Peyer's patch (tissue), 4 donors: ENCODE measurements at regions not wholly inside any gene's neighbourhood (a gene's known extent, or its start where the extent isn't known, plus 50 kb on each side); places are given as distances from the start of the nearest gene placed in this dataset.

Source experiments
- DNase-seq, 3 donors: peaks; one replicate each; pipeline ENCODE4 v3.0.0-alpha.2; 2017 to 2019
- H3K27ac ChIP-seq, 4 donors: fragments of 200-600 bp; sonication (generic); one replicate each; pipeline ENCODE4 v1.5.1; 2016 to 2019
- H3K27me3 ChIP-seq, 2 donors: fragments of 200-600 bp; sonication (generic); one replicate each; pipeline ENCODE4 v1.5.1; 2019
- H3K36me3 ChIP-seq, 3 donors: fragments of 200-600 bp; sonication (generic); one replicate each; pipeline ENCODE4 v1.5.1; 2016 to 2019
- H3K4me1 ChIP-seq, 4 donors: fragments of 200-600 bp; sonication (generic); one replicate each; pipeline ENCODE4 v1.5.1; 2016 to 2019
- H3K4me3 ChIP-seq, 4 donors: fragments of 200-600 bp; sonication (generic); 1 replicate in 3 of 4; 2 replicates in 1 of 4; pipeline ENCODE4 v1.5.1; 2016 to 2019; ENCODE audit warnings: mild to moderate bottlenecking in 1 of 4
- H3K9me3 ChIP-seq, 4 donors: fragments of 200-600 bp; sonication (generic); one replicate each; pipeline ENCODE4 v1.5.1; 2016 to 2019; ENCODE audit warnings: mild to moderate bottlenecking in 1 of 4
- POLR2A ChIP-seq, 2 donors: fragments of 450-650 bp; IDR thresholded peaks; one replicate each; pipeline ENCODE4 v1.5.1; 2017; ENCODE audit warnings: antibody characterized with exemption in 2 of 2, mild to moderate bottlenecking in 2 of 2, moderate library complexity in 2 of 2
- TF ChIP-seq, protein P1 (sequence below), 6 experiments: fragments of 450-650 bp in 4 of 6; fragments of 200-600 bp in 2 of 6; sonication (generic) in 1 of 6; IDR thresholded peaks; one replicate each; pipeline ENCODE4 v1.5.1; 2017 to 2019; ENCODE audit warnings: antibody characterized with exemption in 6 of 6, mild to moderate bottlenecking in 3 of 6, moderate library complexity in 1 of 6

DNA sequence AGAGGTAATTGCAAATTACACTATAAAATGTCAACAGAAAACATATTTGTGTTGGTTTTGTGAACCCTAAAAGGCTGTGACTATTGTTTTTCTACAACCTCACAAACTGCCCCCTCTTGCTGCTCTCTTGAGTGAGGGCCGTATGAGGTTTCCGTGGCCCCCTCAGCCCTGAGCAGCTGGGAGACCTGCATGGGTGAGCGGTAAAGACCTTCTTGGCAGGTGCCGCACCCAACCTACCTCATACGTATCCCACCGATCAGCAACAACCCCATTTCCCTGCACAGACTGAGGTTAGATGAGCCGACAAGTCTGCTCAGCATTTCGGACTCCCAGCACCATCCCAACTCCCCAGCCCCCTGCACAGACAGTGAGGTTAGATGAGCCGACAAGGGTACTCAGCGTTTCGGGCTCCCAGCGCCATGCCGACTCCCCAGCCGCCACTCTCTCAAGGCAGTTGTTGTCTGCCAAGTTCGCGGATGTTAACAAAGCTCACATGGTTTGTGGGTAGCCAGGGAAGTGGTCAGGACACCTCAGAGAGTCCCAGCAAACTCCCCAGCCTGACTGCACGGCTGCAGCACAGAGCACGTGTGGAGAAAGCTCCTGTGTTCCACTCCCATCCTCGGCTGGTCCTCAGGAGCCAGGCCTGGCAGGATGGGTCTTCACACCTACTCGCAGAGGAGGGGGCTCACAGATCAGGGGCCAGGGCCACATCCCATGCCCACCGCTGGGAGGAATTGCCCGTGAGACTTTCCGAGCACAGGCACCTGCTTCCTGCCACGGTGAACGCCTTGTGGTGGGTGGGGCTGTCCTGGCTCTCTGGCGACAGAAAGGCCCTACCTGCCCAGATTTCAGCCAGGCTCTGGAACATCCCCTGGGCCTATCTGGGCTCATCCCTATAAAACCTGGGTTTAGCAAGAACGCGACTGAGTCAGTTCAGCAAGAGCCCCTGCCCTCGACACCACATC is 502.9 kb downstream of the BRD1 start:
- TF ChIP-seq, protein P1, sequence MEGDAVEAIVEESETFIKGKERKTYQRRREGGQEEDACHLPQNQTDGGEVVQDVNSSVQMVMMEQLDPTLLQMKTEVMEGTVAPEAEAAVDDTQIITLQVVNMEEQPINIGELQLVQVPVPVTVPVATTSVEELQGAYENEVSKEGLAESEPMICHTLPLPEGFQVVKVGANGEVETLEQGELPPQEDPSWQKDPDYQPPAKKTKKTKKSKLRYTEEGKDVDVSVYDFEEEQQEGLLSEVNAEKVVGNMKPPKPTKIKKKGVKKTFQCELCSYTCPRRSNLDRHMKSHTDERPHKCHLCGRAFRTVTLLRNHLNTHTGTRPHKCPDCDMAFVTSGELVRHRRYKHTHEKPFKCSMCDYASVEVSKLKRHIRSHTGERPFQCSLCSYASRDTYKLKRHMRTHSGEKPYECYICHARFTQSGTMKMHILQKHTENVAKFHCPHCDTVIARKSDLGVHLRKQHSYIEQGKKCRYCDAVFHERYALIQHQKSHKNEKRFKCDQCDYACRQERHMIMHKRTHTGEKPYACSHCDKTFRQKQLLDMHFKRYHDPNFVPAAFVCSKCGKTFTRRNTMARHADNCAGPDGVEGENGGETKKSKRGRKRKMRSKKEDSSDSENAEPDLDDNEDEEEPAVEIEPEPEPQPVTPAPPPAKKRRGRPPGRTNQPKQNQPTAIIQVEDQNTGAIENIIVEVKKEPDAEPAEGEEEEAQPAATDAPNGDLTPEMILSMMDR (IDR thresholded peaks at IDR 0.05): no peak
- no peak for TF ChIP-seq POLR2A (IDR thresholded peaks at IDR 0.05)
- no peaks in the 10 kb centered on the region for H3K36me3 ChIP-seq
- H3K27me3 ChIP-seq: no peaks in the 10 kb centered on the region
- no peaks in the 10 kb centered on the region for H3K9me3 ChIP-seq
- H3K4me3 ChIP-seq: no peak overlapping the region
- H3K4me1 ChIP-seq: no peaks in the 10 kb centered on the region
- H3K27ac ChIP-seq: no peak overlapping the region
- peak in 2 of 3 donors; percentile 39 to 47 for DNase-seq

DNA sequence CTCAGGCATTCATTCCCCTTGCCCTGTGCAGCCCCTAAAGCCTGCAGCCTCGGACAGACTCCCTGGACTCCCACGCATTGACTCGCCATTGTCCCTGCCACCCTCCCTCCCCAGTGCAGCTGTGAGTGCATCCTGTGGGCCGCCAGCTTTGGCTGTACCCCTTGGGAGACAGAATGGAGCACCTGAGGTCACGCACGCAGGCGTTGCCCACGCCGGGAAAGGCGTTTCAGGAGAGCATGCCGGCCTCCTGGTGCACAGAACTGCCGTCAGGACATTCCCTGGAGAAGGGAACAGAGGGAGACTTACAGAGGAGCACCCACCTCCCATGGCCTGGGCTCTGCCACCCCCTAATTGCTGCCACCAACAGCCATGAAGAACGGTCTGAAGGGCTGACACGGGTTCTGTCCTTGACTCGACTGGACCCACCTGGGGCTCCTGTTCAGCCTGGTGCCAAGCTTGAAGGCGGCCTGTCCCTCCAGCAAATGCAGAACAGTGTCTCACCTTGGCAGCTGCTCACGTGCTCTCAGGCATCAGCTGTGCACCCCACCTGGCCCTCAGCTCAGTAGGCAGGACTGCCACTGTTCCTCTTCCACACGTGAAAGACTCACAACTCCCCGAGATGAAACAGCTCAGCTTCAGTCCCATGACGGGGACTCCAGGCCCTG is 503.8 kb downstream of the BRD1 start:
- Histone ChIP-seq H3K4me3 (no peak overlapping the region), H3K36me3 (no peaks in the 10 kb centered on the region), H3K27me3 (no peaks in the 10 kb centered on the region), H3K4me1 (no peaks in the 10 kb centered on the region), H3K9me3 (no peaks in the 10 kb centered on the region), H3K27ac (no peak overlapping the region)
- DNase-seq: peak in 1 of 3 donors; percentile 37
- no peak for TF ChIP-seq POLR2A (IDR thresholded peaks at IDR 0.05)
- TF ChIP-seq, protein P1 (IDR thresholded peaks at IDR 0.05): no peak

DNA sequence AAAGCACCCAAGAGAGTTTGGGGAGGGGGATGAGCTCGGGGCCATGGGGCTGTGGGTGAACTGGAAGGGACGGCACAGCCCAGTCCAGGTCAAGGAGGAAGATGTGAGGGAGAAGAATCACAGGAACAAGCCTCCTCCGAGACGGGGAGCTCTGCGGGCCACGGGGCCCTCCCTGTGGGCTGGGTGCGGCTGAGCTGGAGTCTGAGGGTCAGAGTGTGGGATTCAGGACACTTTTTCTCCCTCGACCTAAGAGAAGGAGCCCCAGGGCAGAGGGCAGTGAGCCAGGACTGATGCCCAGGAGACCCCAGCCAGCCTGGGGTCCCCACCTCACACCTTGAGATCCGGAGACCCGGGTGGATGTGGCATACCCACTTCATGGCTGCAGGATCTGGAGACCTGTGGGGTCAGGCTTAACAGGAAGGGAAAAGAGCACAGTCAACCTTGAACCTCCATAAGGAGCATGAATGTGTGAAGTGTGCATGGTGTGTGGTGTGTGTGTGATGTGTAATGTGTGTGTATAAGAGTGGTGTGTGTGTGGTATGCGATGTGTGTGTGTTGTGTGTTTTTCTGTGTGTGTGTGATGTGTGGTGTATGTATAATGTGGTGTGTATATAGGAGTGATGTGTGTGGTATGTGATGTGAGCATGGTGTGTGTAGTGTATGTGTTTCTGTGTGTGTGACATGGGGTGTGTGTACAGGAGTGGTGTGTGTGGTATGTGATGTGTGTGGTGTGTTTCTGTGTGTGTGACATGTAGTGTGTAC is 504.6 kb downstream of the BRD1 start:
- peak in 1 of 3 donors; percentile 28 for DNase-seq
- no peaks in the 10 kb centered on the region for H3K9me3 ChIP-seq
- no peaks in the 10 kb centered on the region for H3K36me3 ChIP-seq
- H3K27me3 ChIP-seq: no peaks in the 10 kb centered on the region
- H3K4me3 ChIP-seq: no peak overlapping the region
- TF ChIP-seq, protein P1 (IDR thresholded peaks at IDR 0.05): no peak
- no peaks in the 10 kb centered on the region for H3K4me1 ChIP-seq
- H3K27ac ChIP-seq: no peak overlapping the region

DNA sequence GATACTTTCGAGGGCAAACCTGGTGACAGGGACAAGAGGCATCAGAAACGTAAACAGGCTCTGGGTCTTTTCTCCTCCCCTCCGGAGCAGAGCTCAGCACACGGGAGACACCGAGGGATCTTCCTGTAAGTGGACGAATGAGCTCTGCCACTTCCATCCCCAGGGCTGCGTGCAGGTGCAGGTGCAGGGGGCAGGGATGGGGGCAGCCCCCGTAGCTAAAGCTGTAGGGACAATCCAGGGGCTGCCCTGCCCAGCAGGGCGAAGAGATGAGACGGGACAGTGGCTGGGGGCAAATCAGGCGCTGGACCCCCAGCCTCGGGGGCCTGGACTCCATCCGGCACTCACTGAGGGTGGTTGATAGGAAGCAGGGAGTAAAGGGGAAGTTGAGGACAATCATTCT is 505.4 kb downstream of the BRD1 start:
- no peaks in the 10 kb centered on the region for H3K27me3 ChIP-seq
- H3K36me3 ChIP-seq: no peaks in the 10 kb centered on the region
- peak in 2 of 3 donors; percentile 11 to 25 for DNase-seq
- no peaks in the 10 kb centered on the region for H3K4me1 ChIP-seq
- no peak overlapping the region for H3K27ac ChIP-seq
- TF ChIP-seq POLR2A (IDR thresholded peaks at IDR 0.05): no peak
- TF ChIP-seq, protein P1 (IDR thresholded peaks at IDR 0.05): no peak
- no peak overlapping the region for H3K4me3 ChIP-seq
- no peaks in the 10 kb centered on the region for H3K9me3 ChIP-seq

DNA sequence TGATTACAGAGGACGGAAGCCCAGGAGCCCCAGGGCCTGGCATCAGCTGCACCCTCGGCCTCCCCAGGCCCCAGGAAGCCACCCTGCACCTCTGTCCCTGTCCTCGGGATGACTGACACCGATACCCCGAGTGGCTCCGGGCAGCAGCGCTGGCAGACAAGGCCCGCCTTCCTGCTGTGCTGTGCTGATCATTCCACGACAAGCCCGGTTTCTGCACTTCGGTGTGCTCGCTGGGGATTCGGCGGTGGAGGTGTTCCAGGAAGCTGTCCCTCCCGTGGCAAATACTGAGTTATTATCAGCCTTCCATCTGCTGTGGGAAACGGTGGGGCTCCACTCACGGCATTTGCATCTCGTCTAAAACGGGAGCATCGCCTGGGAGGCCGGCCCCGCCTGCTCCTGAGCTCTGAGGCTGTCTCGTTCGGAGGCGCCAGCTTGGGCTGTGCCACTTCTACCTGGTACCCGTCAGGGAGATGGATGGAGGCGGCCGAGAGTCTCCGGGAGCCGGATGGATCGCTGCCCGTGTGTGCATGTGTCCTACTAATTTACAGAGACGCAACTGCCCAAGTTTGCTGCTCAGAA is 506.1 kb downstream of the BRD1 start:
- Histone ChIP-seq H3K36me3 (no peaks in the 10 kb centered on the region), H3K27me3 (no peaks in the 10 kb centered on the region), H3K27ac (no peak overlapping the region), H3K4me3 (no peak overlapping the region), H3K4me1 (no peaks in the 10 kb centered on the region), H3K9me3 (no peaks in the 10 kb centered on the region)
- DNase-seq: peak in 2 of 3 donors; percentile 32 to 44
- TF ChIP-seq, protein P1 (IDR thresholded peaks at IDR 0.05): no peak
- TF ChIP-seq POLR2A (IDR thresholded peaks at IDR 0.05): no peak
